Stimulated activated naive CD8-positive, alpha-beta T cell treated with anti-CD3 and anti-CD28 coated beads, Interleukin-15, Interleukin-2, amounts not matched to agents 100 ng/mL and 50 ng/mL, for 24 hours (primary cell): ENCODE measurements at regions not wholly inside any gene's neighbourhood (a gene's known extent, or its start where the extent isn't known, plus 50 kb on each side); places are given as distances from the start of the nearest gene placed in this dataset.

Experiments
- H3K27ac Mint-ChIP-seq: one replicate; pipeline ENCODE4 v1.8.0; 2021; ENCODE audit warnings: mild to moderate bottlenecking, mixed read lengths
- H3K27me3 Mint-ChIP-seq: one replicate; pipeline ENCODE4 v1.8.0; 2021; ENCODE audit warnings: mixed read lengths
- H3K36me3 Mint-ChIP-seq: one replicate; pipeline ENCODE4 v1.8.0; 2021; ENCODE audit warnings: low read depth, mixed read lengths
- H3K4me1 Mint-ChIP-seq: one replicate; pipeline ENCODE4 v1.8.0; 2021; ENCODE audit warnings: low read depth, mixed read lengths
- H3K4me3 Mint-ChIP-seq: one replicate; pipeline ENCODE4 v1.8.0; 2021; ENCODE audit warnings: mild to moderate bottlenecking, mixed read lengths
- H3K9me3 Mint-ChIP-seq: one replicate; pipeline ENCODE4 v1.8.0; 2021; ENCODE audit warnings: mixed read lengths

- Mint-ChIP-seq H3K4me3 (no peak overlapping the region), H3K9me3 (no peaks in the 10 kb centered on the region), H3K4me1 (no peaks in the 10 kb centered on the region), H3K27me3 (no peaks in the 10 kb centered on the region), H3K36me3 (no peaks in the 10 kb centered on the region), H3K27ac (no peak overlapping the region)
Measured at GRCh38 chr12:115257791-115258190, 573.8 kb upstream of the TBX3 start.

DNA sequence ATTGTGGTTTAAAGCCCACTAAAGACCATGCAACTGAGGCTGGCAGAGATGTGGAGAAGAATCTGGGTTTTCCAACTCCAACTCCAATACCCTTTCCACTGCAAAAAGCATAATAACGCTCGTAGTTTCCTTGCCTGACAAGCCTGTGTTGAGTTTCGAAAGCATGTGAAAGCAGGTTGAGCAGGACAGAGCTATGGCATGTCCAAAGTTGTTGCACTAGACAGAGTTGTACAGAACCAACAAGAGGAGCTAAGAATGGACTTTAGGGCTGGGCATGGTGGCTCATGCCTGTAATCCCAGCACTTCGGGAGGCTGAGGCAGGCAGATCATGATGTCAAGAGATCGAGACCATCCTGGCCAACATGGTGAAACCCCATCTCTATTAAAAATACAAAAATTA lies 572.0 kb upstream of the TBX3 start:
- Mint-ChIP-seq H3K4me3 (no peak overlapping the region), H3K4me1 (no peaks in the 10 kb centered on the region), H3K27me3 (no peaks in the 10 kb centered on the region)

GRCh38 chr12:115255257-115255656 lies 571.3 kb upstream of the TBX3 start:
- no peaks in the 10 kb centered on the region for H3K4me1 Mint-ChIP-seq
- H3K27me3 Mint-ChIP-seq = no peaks in the 10 kb centered on the region
- no peaks in the 10 kb centered on the region for H3K9me3 Mint-ChIP-seq

More for the DNA sequence above, 572.0 kb upstream of the TBX3 start:
- no peaks in the 10 kb centered on the region for H3K36me3 Mint-ChIP-seq
- H3K9me3 Mint-ChIP-seq = no peaks in the 10 kb centered on the region
- no peak overlapping the region for H3K27ac Mint-ChIP-seq

GRCh38 chr12:115253049-115253448 lies 569.1 kb upstream of the TBX3 start:
- no peaks in the 10 kb centered on the region for H3K36me3 Mint-ChIP-seq
- H3K4me3 Mint-ChIP-seq = no peak overlapping the region
- H3K9me3 Mint-ChIP-seq = no peaks in the 10 kb centered on the region
- no peaks in the 10 kb centered on the region for H3K4me1 Mint-ChIP-seq
- no peak overlapping the region for H3K27ac Mint-ChIP-seq
- H3K27me3 Mint-ChIP-seq = no peaks in the 10 kb centered on the region

More at GRCh38 chr12:115255257-115255656, 571.3 kb upstream of the TBX3 start:
- Mint-ChIP-seq H3K36me3 (no peaks in the 10 kb centered on the region), H3K27ac (no peak overlapping the region), H3K4me3 (no peak overlapping the region)

- H3K36me3 Mint-ChIP-seq = no peaks in the 10 kb centered on the region
- no peaks in the 10 kb centered on the region for H3K4me1 Mint-ChIP-seq
- H3K9me3 Mint-ChIP-seq = no peaks in the 10 kb centered on the region
- H3K27me3 Mint-ChIP-seq = no peaks in the 10 kb centered on the region
- no peak overlapping the region for H3K27ac Mint-ChIP-seq
- H3K4me3 Mint-ChIP-seq = no peak overlapping the region
Measured at GRCh38 chr12:115251727-115252126, 567.8 kb upstream of the TBX3 start.

- no peaks in the 10 kb centered on the region for H3K36me3 Mint-ChIP-seq
Measured at GRCh38 chr12:115249671-115250278, 565.8 kb upstream of the TBX3 start.

GRCh38 chr12:115245020-115245419 lies 561.0 kb upstream of the TBX3 start:
- Mint-ChIP-seq H3K27ac (no peak overlapping the region), H3K27me3 (no peaks in the 10 kb centered on the region), H3K4me3 (no peak overlapping the region), H3K4me1 (no peaks in the 10 kb centered on the region), H3K36me3 (no peaks in the 10 kb centered on the region), H3K9me3 (no peaks in the 10 kb centered on the region)

More at GRCh38 chr12:115249671-115250278, 565.8 kb upstream of the TBX3 start:
- H3K27ac Mint-ChIP-seq = no peak overlapping the region
- no peaks in the 10 kb centered on the region for H3K4me1 Mint-ChIP-seq
- H3K27me3 Mint-ChIP-seq = no peaks in the 10 kb centered on the region
- H3K9me3 Mint-ChIP-seq = no peaks in the 10 kb centered on the region
- H3K4me3 Mint-ChIP-seq = no peak overlapping the region

GRCh38 chr12:115243933-115244628 lies 560.1 kb upstream of the TBX3 start:
- Mint-ChIP-seq H3K27me3 (no peaks in the 10 kb centered on the region), H3K36me3 (no peaks in the 10 kb centered on the region), H3K4me1 (no peaks in the 10 kb centered on the region), H3K27ac (no peak overlapping the region), H3K4me3 (no peak overlapping the region), H3K9me3 (no peaks in the 10 kb centered on the region)

- Mint-ChIP-seq H3K9me3 (peaks cover 7% of the 10 kb centered on the region), H3K36me3 (no peaks in the 10 kb centered on the region), H3K27ac (no peak overlapping the region), H3K27me3 (no peaks in the 10 kb centered on the region), H3K4me1 (no peaks in the 10 kb centered on the region), H3K4me3 (no peak overlapping the region)
Measured at GRCh38 chr12:115240251-115240650, 556.3 kb upstream of the TBX3 start.

DNA sequence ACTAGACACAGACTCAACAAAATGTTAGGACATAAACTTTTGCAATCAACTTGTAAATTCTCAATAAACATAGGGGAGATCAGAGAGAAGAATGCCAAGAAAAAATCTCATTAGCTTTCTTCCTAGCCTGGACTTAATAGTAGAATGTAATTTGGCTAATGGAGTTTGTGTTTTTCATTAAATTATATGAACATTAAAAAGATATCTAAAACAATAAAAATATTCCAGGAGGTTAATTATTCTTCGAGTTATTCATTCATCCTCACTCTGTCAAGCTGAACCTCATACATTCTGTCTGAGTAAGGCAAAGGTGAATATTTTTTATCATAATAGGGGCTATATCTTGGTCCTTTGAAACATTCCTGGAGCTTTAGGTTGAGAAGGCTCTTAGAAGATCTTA lies 551.9 kb upstream of the TBX3 start:
- Mint-ChIP-seq H3K9me3 (peaks cover 7% of the 10 kb centered on the region), H3K4me1 (no peaks in the 10 kb centered on the region), H3K4me3 (no peak overlapping the region), H3K27me3 (no peaks in the 10 kb centered on the region), H3K27ac (no peak overlapping the region), H3K36me3 (no peaks in the 10 kb centered on the region)

GRCh38 chr12:115233891-115234543 lies 550.0 kb upstream of the TBX3 start:
- H3K4me3 Mint-ChIP-seq = no peak overlapping the region
- no peak overlapping the region for H3K27ac Mint-ChIP-seq
- peaks cover 7% of the 10 kb centered on the region for H3K9me3 Mint-ChIP-seq
- no peaks in the 10 kb centered on the region for H3K27me3 Mint-ChIP-seq
- H3K36me3 Mint-ChIP-seq = no peaks in the 10 kb centered on the region
- H3K4me1 Mint-ChIP-seq = no peaks in the 10 kb centered on the region

GRCh38 chr12:115232455-115233156 lies 548.6 kb upstream of the TBX3 start:
- Mint-ChIP-seq H3K4me3 (no peak overlapping the region), H3K27me3 (no peaks in the 10 kb centered on the region), H3K36me3 (no peaks in the 10 kb centered on the region), H3K4me1 (no peaks in the 10 kb centered on the region), H3K27ac (no peak overlapping the region), H3K9me3 (peaks cover 7% of the 10 kb centered on the region)

DNA sequence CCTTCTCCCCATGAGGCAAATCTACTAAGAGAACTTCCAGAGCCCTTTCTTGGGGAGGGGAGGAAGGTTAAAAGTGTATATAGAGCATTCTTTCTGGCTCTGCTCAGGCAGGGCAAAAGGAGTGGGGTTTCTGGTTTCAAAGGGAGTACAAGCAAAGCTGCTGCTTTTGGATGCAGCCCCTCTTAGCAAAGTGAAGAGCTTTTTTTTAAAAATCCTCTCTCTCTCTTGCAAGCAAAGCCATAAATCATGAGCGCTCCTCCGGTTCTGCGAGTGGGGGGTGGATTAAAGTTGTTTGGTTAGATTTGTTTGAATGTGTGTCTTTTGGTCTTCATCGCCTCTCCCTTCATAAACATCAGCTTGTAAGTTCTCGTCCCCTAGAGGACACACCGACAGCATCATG lies 546.6 kb upstream of the TBX3 start:
- H3K27ac Mint-ChIP-seq = no peak overlapping the region
- no peaks in the 10 kb centered on the region for H3K36me3 Mint-ChIP-seq
- H3K9me3 Mint-ChIP-seq = no peaks in the 10 kb centered on the region
- no peaks in the 10 kb centered on the region for H3K27me3 Mint-ChIP-seq
- no peak overlapping the region for H3K4me3 Mint-ChIP-seq
- H3K4me1 Mint-ChIP-seq = no peaks in the 10 kb centered on the region

GRCh38 chr12:115229517-115229916 lies 545.5 kb upstream of the TBX3 start:
- Mint-ChIP-seq H3K4me3 (no peak overlapping the region), H3K9me3 (no peaks in the 10 kb centered on the region), H3K36me3 (no peaks in the 10 kb centered on the region), H3K4me1 (no peaks in the 10 kb centered on the region), H3K27me3 (no peaks in the 10 kb centered on the region), H3K27ac (no peak overlapping the region)

- no peak overlapping the region for H3K27ac Mint-ChIP-seq
Measured at GRCh38 chr12:115228434-115228833, 544.5 kb upstream of the TBX3 start.

More at GRCh38 chr12:115228434-115228833, 544.5 kb upstream of the TBX3 start:
- no peaks in the 10 kb centered on the region for H3K36me3 Mint-ChIP-seq
- H3K9me3 Mint-ChIP-seq = no peaks in the 10 kb centered on the region
- no peak overlapping the region for H3K4me3 Mint-ChIP-seq
- no peaks in the 10 kb centered on the region for H3K27me3 Mint-ChIP-seq
- no peaks in the 10 kb centered on the region for H3K4me1 Mint-ChIP-seq
